COLO668 (cell line): ENCODE measurements at regions not wholly inside any gene's neighbourhood (a gene's known extent, or its start where the extent isn't known, plus 50 kb on each side); places are given as distances from the start of the nearest gene placed in this dataset.
"Not testable (repeated sequence)": the region's sequence is repeated elsewhere in the genome, so short reads cannot be mapped to it uniquely, and the experiment has no call there.

Experiments
- DNase-seq: peaks from one replicate; lab custom pipeline; 2025; ENCODE audit not compliant: unreplicated experiment; lab: John Stamatoyannopoulos, UW

- not testable (repeated sequence) for DNase-seq
Measured at GRCh38 chr10:131557956-131558355, 246.4 kb upstream of the TCERG1L start.

GRCh38 chr10:131559450-131559911, 248.0 kb upstream of the TCERG1L start:
- DNase-seq: no peak

- DNase-seq: no peak
Measured at GRCh38 chr10:131560166-131560565, 248.6 kb upstream of the TCERG1L start.

GRCh38 chr10:131560706-131561355, 249.3 kb upstream of the TCERG1L start:
- DNase-seq: no peak

GRCh38 chr10:131561897-131562296, 250.4 kb upstream of the TCERG1L start:
- peak; percentile 51 for DNase-seq

- DNase-seq: no peak
Measured at GRCh38 chr10:131563411-131563810, 251.9 kb upstream of the TCERG1L start.

- no peak for DNase-seq
Measured at GRCh38 chr10:131567279-131568162, 256.0 kb upstream of the TCERG1L start.

GRCh38 chr10:131568866-131569265, 257.3 kb upstream of the TCERG1L start:
- no peak for DNase-seq

- peak; percentile 2 for DNase-seq
Measured at GRCh38 chr10:131569851-131570715, 258.6 kb upstream of the TCERG1L start.

GRCh38 chr10:131570716-131571307, 259.3 kb upstream of the TCERG1L start:
- DNase-seq: no peak

- DNase-seq: no peak
Measured at GRCh38 chr10:131571346-131571745, 259.8 kb upstream of the TCERG1L start.

- DNase-seq: no peak
Measured at GRCh38 chr10:131571865-131572264, 260.3 kb upstream of the TCERG1L start.

- no peak for DNase-seq
Measured at GRCh38 chr10:131573256-131573655, 261.7 kb upstream of the TCERG1L start.

- DNase-seq: no peak
Measured at GRCh38 chr10:131573707-131574106, 262.2 kb upstream of the TCERG1L start.

GRCh38 chr10:131574363-131574706, 262.8 kb upstream of the TCERG1L start:
- DNase-seq: no peak

GRCh38 chr10:131574707-131575430, 263.3 kb upstream of the TCERG1L start:
- DNase-seq: no peak

GRCh38 chr10:131575877-131576276, 264.4 kb upstream of the TCERG1L start:
- no peak for DNase-seq

- DNase-seq: no peak
Measured at GRCh38 chr10:131576341-131577177, 265.0 kb upstream of the TCERG1L start.

- DNase-seq: no peak
Measured at GRCh38 chr10:131577178-131577555, 265.6 kb upstream of the TCERG1L start.
